A673 (cell line): ENCODE measurements at regions not wholly inside any gene's neighbourhood (a gene's known extent, or its start where the extent isn't known, plus 50 kb on each side); places are given as distances from the start of the nearest gene placed in this dataset.
"Not testable (repeated sequence)": the region's sequence is repeated elsewhere in the genome, so short reads cannot be mapped to it uniquely, and the experiment has no call there.

Source experiments
- BruUV-seq: library from RNA; stranded (reverse); fragments of 400-500 nt; replicated peaks from 2 replicates; lab custom pipeline; 2021; lab: Mats Ljungman, UMichigan
- CTCF ChIA-PET: fragments of 300-600 bp; sonication (Branson Sonifier 250); formaldehyde crosslinking; loops from one replicate; lab custom pipeline; 2022; ENCODE audit warnings: antibody characterized with exemption; lab: Charles Lee
- POLR2A ChIA-PET: fragments of 300-600 bp; sonication (Branson Sonifier 250); formaldehyde crosslinking; loops from one replicate; lab custom pipeline; 2022; ENCODE audit warnings: antibody characterized with exemption; ENCODE audit not compliant: low non-redundant PET; lab: Charles Lee
- DNase-seq: peaks from one replicate; pipeline ENCODE4 v3.0.0-alpha.2; 2015; ENCODE audit warnings: low spot score
- H3K27ac ChIP-seq: fragments of 200-600 bp; sonication (generic); 2 replicates; pipeline ENCODE4 v1.5.1; 2016; ENCODE audit warnings: mixed run types, low read depth, mild to moderate bottlenecking, mixed read lengths, antibody characterized with exemption, low read length; ENCODE audit not compliant: poor library complexity, severe bottlenecking
- H3K27me3 ChIP-seq: fragments of 200-600 bp; sonication (generic); replicated peaks from 2 replicates; pipeline ENCODE4 v1.6.1; 2017; ENCODE audit warnings: mixed run types, low read depth, mild to moderate bottlenecking, mixed read lengths, antibody characterized with exemption, low read length; ENCODE audit not compliant: insufficient read depth, poor library complexity
- H3K36me3 ChIP-seq: fragments of 200-600 bp; sonication (generic); 2 replicates; pipeline ENCODE4 v1.6.1; 2016; ENCODE audit warnings: mixed run types, mild to moderate bottlenecking, mixed read lengths, antibody characterized with exemption, low read length; ENCODE audit not compliant: insufficient read depth, poor library complexity, severe bottlenecking
- H3K4me1 ChIP-seq: fragments of 200-600 bp; sonication (generic); 2 replicates; pipeline ENCODE4 v1.6.1; 2017; ENCODE audit warnings: mixed run types, mild to moderate bottlenecking, mixed read lengths, antibody characterized with exemption, low read length; ENCODE audit not compliant: insufficient read depth, poor library complexity, severe bottlenecking
- H3K4me3 ChIP-seq: fragments of 200-600 bp; sonication (generic); 2 replicates; pipeline ENCODE4 v1.5.1; 2016; ENCODE audit warnings: low read depth, mixed run types, mild to moderate bottlenecking, mixed read lengths, low read length; ENCODE audit not compliant: poor library complexity, severe bottlenecking
- H3K9me3 ChIP-seq: fragments of 200-600 bp; sonication (generic); 2 replicates; pipeline ENCODE4 v1.6.1; 2016; ENCODE audit warnings: mixed run types, low read depth, mild to moderate bottlenecking, mixed read lengths, antibody characterized with exemption, low read length; ENCODE audit not compliant: poor library complexity, severe bottlenecking
- CTCF ChIP-seq: fragments of 300-800, 200-600 bp; sonication (generic); conservative IDR thresholded peaks from 2 replicates; pipeline ENCODE4 v1.5.1; 2017; ENCODE audit warnings: low read depth, mild to moderate bottlenecking, antibody characterized with exemption, low read length, moderate library complexity, mixed read lengths
- EZH2 ChIP-seq: fragments of 200-600 bp; sonication (generic); IDR thresholded peaks from 2 replicates; pipeline ENCODE4 v1.6.1; 2017; ENCODE audit warnings: borderline replicate concordance, low read depth, mild to moderate bottlenecking, mixed read lengths, antibody characterized with exemption, low read length; ENCODE audit not compliant: poor library complexity, severe bottlenecking
- intact Hi-C: fragments of 100-400 bp; cut with micrococcal nuclease; formaldehyde crosslinking; loops from one replicate; pipeline ENCODE4 v1.10.0; 2022; ENCODE audit not compliant: unreplicated experiment

GRCh38 chr1:213457733-213458132 lies 406.7 kb downstream of the RPS6KC1 start:
- POLR2A ChIA-PET, result no interaction called here
- H3K4me3 ChIP-seq, result no peak overlapping the region
- CTCF ChIA-PET, result no interaction called here
- H3K27me3 ChIP-seq, result peaks cover 12% of the 10 kb centered on the region
- intact Hi-C loops, result no loop called here
- no TSS peak for BruUV-seq
- no peaks in the 10 kb centered on the region for H3K36me3 ChIP-seq
- TF ChIP-seq EZH2 (no peak), CTCF (no peak)
- H3K9me3 ChIP-seq, result no peaks in the 10 kb centered on the region
- no peak overlapping the region for H3K27ac ChIP-seq
- H3K4me1 ChIP-seq, result no peaks in the 10 kb centered on the region
- no peak for DNase-seq

GRCh38 chr1:213462374-213462773 lies 411.3 kb downstream of the RPS6KC1 start:
- intact Hi-C loops, DNase-seq, H3K27me3 ChIP-seq, H3K4me1 ChIP-seq, H3K36me3 ChIP-seq, H3K4me3 ChIP-seq, CTCF ChIA-PET, H3K9me3 ChIP-seq, BruUV-seq, H3K27ac ChIP-seq, POLR2A ChIA-PET: not testable (repeated sequence)

- no peak for DNase-seq
- CTCF ChIA-PET, result no interaction called here
- H3K9me3 ChIP-seq, result no peaks in the 10 kb centered on the region
- TF ChIP-seq EZH2 (no peak), CTCF (no peak)
- no TSS peak for BruUV-seq
- H3K4me1 ChIP-seq, result no peaks in the 10 kb centered on the region
- no peaks in the 10 kb centered on the region for H3K36me3 ChIP-seq
- peaks cover 8% of the 10 kb centered on the region for H3K27me3 ChIP-seq
- no peak overlapping the region for H3K27ac ChIP-seq
- POLR2A ChIA-PET, result no interaction called here
- no peak overlapping the region for H3K4me3 ChIP-seq
- intact Hi-C loops, result no loop called here
Observed at GRCh38 chr1:213464786-213465460, 413.9 kb downstream of the RPS6KC1 start.

GRCh38 chr1:213466541-213466940 lies 415.5 kb downstream of the RPS6KC1 start:
- no peak for DNase-seq
- Histone ChIP-seq H3K4me3 (no peak overlapping the region), H3K9me3 (no peaks in the 10 kb centered on the region), H3K27me3 (peaks cover 18% of the 10 kb centered on the region), H3K36me3 (no peaks in the 10 kb centered on the region), H3K4me1 (no peaks in the 10 kb centered on the region), H3K27ac (no peak overlapping the region)
- no TSS peak for BruUV-seq
- intact Hi-C loops, result no loop called here
- TF ChIP-seq CTCF (no peak), EZH2 (no peak)
- ChIA-PET CTCF (no interaction called here), POLR2A (no interaction called here)
